ENCODE measurements at regions not wholly inside any gene's neighbourhood (a gene's known extent, or its start where the extent isn't known, plus 50 kb on each side); places are given as distances from the start of the nearest gene placed in this dataset.

DNA sequence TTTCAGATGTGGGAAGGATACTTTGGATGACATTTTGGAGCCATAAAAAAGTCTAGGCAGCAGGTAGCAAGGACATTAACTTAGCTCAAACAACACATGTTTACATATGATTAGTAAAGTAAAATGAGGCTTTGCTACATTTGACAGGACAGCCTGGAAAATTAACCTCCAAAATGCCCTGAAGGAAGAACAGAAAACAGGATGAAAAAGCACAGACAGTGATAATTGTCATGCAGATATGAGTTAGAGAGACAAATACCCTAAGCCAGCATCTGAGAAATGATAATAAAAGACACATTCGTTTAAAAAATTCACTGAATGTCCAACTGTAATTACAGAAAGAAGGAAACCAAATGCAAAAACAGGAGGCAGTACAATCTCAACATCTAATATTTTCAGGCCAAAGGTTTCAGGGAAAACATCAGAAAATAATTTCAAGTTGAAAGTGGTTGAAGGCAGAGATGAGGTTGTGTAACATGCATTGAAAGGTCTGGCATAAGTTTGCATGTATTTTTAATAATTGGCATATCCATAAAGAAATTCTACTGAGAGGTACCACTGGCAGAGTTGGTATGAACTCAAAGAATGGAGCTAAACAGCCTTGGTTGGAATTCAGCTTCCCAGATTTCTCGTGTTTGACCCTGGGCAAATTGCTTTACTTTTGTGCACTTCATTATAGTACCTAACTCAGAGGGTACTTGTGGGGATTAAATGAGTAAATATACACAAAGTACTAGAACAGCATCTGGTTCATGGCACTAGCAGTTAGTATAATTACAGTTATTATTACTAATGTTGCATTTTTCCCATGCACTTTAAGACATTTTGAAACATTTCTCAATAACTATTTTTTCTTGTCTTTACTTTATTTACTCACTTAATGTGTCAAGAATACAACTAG, 54.4 kb upstream of the MAP9 start:
- ChIA-PET POLR2A (interaction anchor here (0.6 kb wide), 1 partner anchor 17 kb away, joined by 3 read pairs; no protein-coding TSS in a partner anchor), CTCF (ENCODE audit: unreplicated experiment) (no interaction called here)
- H2AFZ ChIP-seq (ENCODE audit: low read length): no peak overlapping the region
- H3K9me2 ChIP-seq (ENCODE audit: insufficient read depth, low read length): no peaks in the 10 kb centered on the region
- no peaks in the 10 kb centered on the region for H4K20me1 ChIP-seq (ENCODE audit: insufficient read depth, low read length)
- H3K36me3 ChIP-seq (ENCODE audit: insufficient read depth, low read length): no peaks in the 10 kb centered on the region
- 0 out of 2 replicates have a peak, but pooled peaks cover 5% of the 10 kb centered on the region for H3K9me3 ChIP-seq (ENCODE audit: low read length)
- no peak for DNase-seq (ENCODE audit: low spot score)
- no peak overlapping the region for H3K4me2 ChIP-seq (ENCODE audit: low read length)
- no peak overlapping the region for H3K27ac ChIP-seq (ENCODE audit: low read depth, low read length, poor library complexity, severe bottlenecking)
- intact Hi-C loops (cut with micrococcal nuclease; ENCODE audit: unreplicated experiment): no loop called here
- TF ChIP-seq EZH2phosphoT487 (IDR thresholded peaks at IDR 0.05; ENCODE audit: borderline replicate concordance, low read depth, low read length) (no peak), CTCF (conservative IDR thresholded peaks at IDR 0.05; ENCODE audit: low read length) (no peak)
- H3K4me3 ChIP-seq (ENCODE audit: low read depth, low read length, poor library complexity, severe bottlenecking): no peak overlapping the region
- no peaks in the 10 kb centered on the region for H3K79me2 ChIP-seq (ENCODE audit: insufficient read depth, low read depth, low read length)
- BruUV-seq (replicated peaks): no TSS peak
- no peaks in the 10 kb centered on the region for H3K4me1 ChIP-seq (ENCODE audit: insufficient read depth, low read length, poor library complexity, severe bottlenecking)

GRCh38 chr4:155428128-155428527, 51.4 kb upstream of the MAP9 start:
- H2AFZ ChIP-seq (ENCODE audit: low read length): no peak overlapping the region
- intact Hi-C loops (cut with micrococcal nuclease; ENCODE audit: unreplicated experiment): no loop called here
- no peaks in the 10 kb centered on the region for H3K9me2 ChIP-seq (ENCODE audit: insufficient read depth, low read length)
- H3K36me3 ChIP-seq (ENCODE audit: insufficient read depth, low read length): no peaks in the 10 kb centered on the region
- no peak overlapping the region for H3K27ac ChIP-seq (ENCODE audit: low read depth, low read length, poor library complexity, severe bottlenecking)
- no peaks in the 10 kb centered on the region for H4K20me1 ChIP-seq (ENCODE audit: insufficient read depth, low read length)
- no peaks in the 10 kb centered on the region for H3K4me1 ChIP-seq (ENCODE audit: insufficient read depth, low read length, poor library complexity, severe bottlenecking)
- no peak for DNase-seq (ENCODE audit: low spot score)
- no peaks in the 10 kb centered on the region for H3K79me2 ChIP-seq (ENCODE audit: insufficient read depth, low read depth, low read length)
- no TSS peak for BruUV-seq (replicated peaks)
- POLR2A ChIA-PET: no interaction called here
- TF ChIP-seq CTCF (conservative IDR thresholded peaks at IDR 0.05; ENCODE audit: low read length): no peak
- no peak for TF ChIP-seq EZH2phosphoT487 (IDR thresholded peaks at IDR 0.05; ENCODE audit: borderline replicate concordance, low read depth, low read length)
- H3K4me3 ChIP-seq (ENCODE audit: low read depth, low read length, poor library complexity, severe bottlenecking): no peak overlapping the region
- H3K9me3 ChIP-seq (ENCODE audit: low read length): 0 out of 2 replicates have a peak, but pooled peaks cover 5% of the 10 kb centered on the region
- H3K4me2 ChIP-seq (ENCODE audit: low read length): no peak overlapping the region
- CTCF ChIA-PET (ENCODE audit: unreplicated experiment): no interaction called here

DNA sequence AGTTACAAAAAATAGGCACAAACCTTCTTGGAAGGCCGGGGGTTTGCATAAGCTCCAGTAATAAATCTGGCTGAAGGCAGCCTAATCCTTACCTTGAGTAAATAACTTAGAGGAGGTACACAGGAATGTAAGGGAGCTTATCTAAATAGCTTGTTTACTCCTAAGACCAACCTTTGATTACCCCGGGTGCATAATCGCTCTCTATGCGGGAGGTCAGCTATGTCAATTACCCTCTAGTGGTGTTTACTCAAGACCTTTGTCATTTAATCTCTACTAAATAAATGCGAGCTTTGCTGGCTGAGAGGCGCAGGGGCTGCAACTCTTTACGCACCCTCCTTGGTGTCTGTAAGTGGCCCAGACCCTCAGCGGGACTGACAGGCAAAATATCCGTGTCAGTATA, 50.2 kb upstream of the MAP9 start:
- Histone ChIP-seq H3K36me3 (ENCODE audit: insufficient read depth, low read length) (no peaks in the 10 kb centered on the region), H3K9me3 (ENCODE audit: low read length) (0 out of 2 replicates have a peak, but pooled peaks cover 5% of the 10 kb centered on the region), H3K27ac (ENCODE audit: low read depth, low read length, poor library complexity, severe bottlenecking) (no peak overlapping the region), H3K9me2 (ENCODE audit: insufficient read depth, low read length) (no peaks in the 10 kb centered on the region), H2AFZ (ENCODE audit: low read length) (no peak overlapping the region), H3K4me1 (ENCODE audit: insufficient read depth, low read length, poor library complexity, severe bottlenecking) (no peaks in the 10 kb centered on the region), H3K4me3 (ENCODE audit: low read depth, low read length, poor library complexity, severe bottlenecking) (no peak overlapping the region), H4K20me1 (ENCODE audit: insufficient read depth, low read length) (no peaks in the 10 kb centered on the region), H3K4me2 (ENCODE audit: low read length) (no peak overlapping the region), H3K79me2 (ENCODE audit: insufficient read depth, low read depth, low read length) (no peaks in the 10 kb centered on the region)
- DNase-seq (ENCODE audit: low spot score): no peak
- TF ChIP-seq EZH2phosphoT487 (IDR thresholded peaks at IDR 0.05; ENCODE audit: borderline replicate concordance, low read depth, low read length): no peak
- TF ChIP-seq CTCF (conservative IDR thresholded peaks at IDR 0.05; ENCODE audit: low read length): no peak
- POLR2A ChIA-PET: interaction anchor here (0.7 kb wide), 1 partner anchor 203 kb away, joined by 3 read pairs; no protein-coding TSS in a partner anchor
- intact Hi-C loops (cut with micrococcal nuclease; ENCODE audit: unreplicated experiment): no loop called here
- CTCF ChIA-PET (ENCODE audit: unreplicated experiment): no interaction called here
- BruUV-seq (replicated peaks): no TSS peak

Data from OCI-LY7 (cell line).